RPMI7951 (cell line): ENCODE measurements at regions not wholly inside any gene's neighbourhood (a gene's known extent, or its start where the extent isn't known, plus 50 kb on each side); places are given as distances from the start of the nearest gene placed in this dataset.

ENCODE experiments used
- DNase-seq: peaks from one replicate; pipeline ENCODE4 v3.0.0-alpha.2; 2012; ENCODE audit warnings: low read depth

- peak; percentile 88 for DNase-seq
These were observed 230.2 kb upstream of the TBX3 start for GRCh38 chr12:114913871-114914801.

- DNase-seq = no peak
These were observed 228.8 kb upstream of the TBX3 start for GRCh38 chr12:114912811-114913210.

GRCh38 chr12:114911196-114911595, 227.2 kb upstream of the TBX3 start:
- no peak for DNase-seq

- peak; percentile 67 for DNase-seq
These were observed 220.5 kb upstream of the TBX3 start for GRCh38 chr12:114904254-114905003.

- DNase-seq = peak; percentile 36
These were observed 219.2 kb upstream of the TBX3 start for GRCh38 chr12:114903083-114903691.

GRCh38 chr12:114902665-114903064, 218.7 kb upstream of the TBX3 start:
- DNase-seq = no peak

GRCh38 chr12:114901316-114901715, 217.3 kb upstream of the TBX3 start:
- no peak for DNase-seq

GRCh38 chr12:114898159-114898558, 214.2 kb upstream of the TBX3 start:
- DNase-seq = no peak

GRCh38 chr12:114895827-114896226, 211.9 kb upstream of the TBX3 start:
- DNase-seq = peak; percentile 35

GRCh38 chr12:114895081-114895480, 211.1 kb upstream of the TBX3 start:
- DNase-seq = peak; percentile 18

- no peak for DNase-seq
These were observed 210.1 kb upstream of the TBX3 start for GRCh38 chr12:114894076-114894475.

GRCh38 chr12:114888928-114889584, 205.1 kb upstream of the TBX3 start:
- DNase-seq = no peak

- peak; percentile 29 for DNase-seq
These were observed 204.5 kb upstream of the TBX3 start for GRCh38 chr12:114888448-114888847.

GRCh38 chr12:114885501-114885900, 201.5 kb upstream of the TBX3 start:
- DNase-seq = no peak

GRCh38 chr12:114884575-114884974, 200.6 kb upstream of the TBX3 start:
- DNase-seq = no peak

- DNase-seq = no peak
These were observed 198.1 kb upstream of the TBX3 start for GRCh38 chr12:114882083-114882482.

GRCh38 chr12:114879354-114879753, 195.4 kb upstream of the TBX3 start:
- no peak for DNase-seq

GRCh38 chr12:114878781-114879180, 194.8 kb upstream of the TBX3 start:
- DNase-seq = no peak

GRCh38 chr12:114876968-114877680, 193.1 kb upstream of the TBX3 start:
- DNase-seq = no peak

- no peak for DNase-seq
These were observed 191.3 kb upstream of the TBX3 start for GRCh38 chr12:114875313-114875712.

- no peak for DNase-seq
These were observed 189.7 kb upstream of the TBX3 start for GRCh38 chr12:114873656-114874055.
